Endothelial cell of umbilical vein (primary cell): ENCODE measurements at regions not wholly inside any gene's neighbourhood (a gene's known extent, or its start where the extent isn't known, plus 50 kb on each side); places are given as distances from the start of the nearest gene placed in this dataset.

Experiments used
- BruUV-seq: library from RNA; stranded (reverse); fragments of 400-500 nt; replicated peaks from 2 replicates; lab custom pipeline; 2021; lab: Mats Ljungman, UMichigan
- CTCF ChIA-PET: fragments of 300-600, 350-600 bp; sonication (Branson Sonifier 250); formaldehyde crosslinking; loops from one replicate; lab custom pipeline; 2021; ENCODE audit warnings: antibody characterized with exemption, inconsistent platforms; lab: Charles Lee
- POLR2A ChIA-PET: fragments of 300-600, 350-600 bp; sonication (Branson Sonifier 250); formaldehyde crosslinking; loops from one replicate; lab custom pipeline; 2021; ENCODE audit warnings: antibody characterized with exemption, inconsistent platforms; lab: Charles Lee
- DNase-seq: peaks from one replicate; pipeline ENCODE4 v3.0.0-alpha.2; 2011; ENCODE audit warnings: low read depth, low spot score
- FAIRE-seq: peaks from 2 replicates; lab custom pipeline; 2011; peaks lifted over from hg19 to GRCh38; lab: Jason Lieb, UNC
- H2AFZ ChIP-seq: 2 replicates; pipeline ENCODE4 v1.6.0; 2012; ENCODE audit warnings: low read depth, low read length, control low read depth, inconsistent platforms
- H3K27ac ChIP-seq: 2 replicates; pipeline ENCODE4 v1.5.1; 2011; ENCODE audit warnings: low read depth, mild to moderate bottlenecking, control low read depth, low read length, moderate library complexity; ENCODE audit not compliant: insufficient read depth
- H3K27me3 ChIP-seq, 2 experiments: 2 replicates each; pipeline versions ENCODE4 v1.6.0 to v1.6.1; 2011; ENCODE audit warnings: low read length in 2 of 2, mixed read lengths in 1 of 2; ENCODE audit not compliant: control insufficient read depth in 2 of 2, insufficient read depth in 2 of 2
- H3K36me3 ChIP-seq, 2 experiments: 2 replicates in 1 of 2; 3 replicates in 1 of 2; pipeline ENCODE4 v1.5.1; 2011; ENCODE audit warnings: low read length in 2 of 2, mild to moderate bottlenecking in 1 of 2, moderate library complexity in 1 of 2; ENCODE audit not compliant: control insufficient read depth in 2 of 2, insufficient read depth in 2 of 2; ENCODE audit errors: extremely low read depth in 1 of 2
- H3K4me1 ChIP-seq: 3 replicates; pipeline ENCODE4 v1.5.1; 2011; ENCODE audit warnings: mild to moderate bottlenecking, low read length; ENCODE audit not compliant: control insufficient read depth, insufficient read depth; ENCODE audit errors: extremely low read depth
- H3K4me2 ChIP-seq: 2 replicates; pipeline ENCODE4 v1.6.1; 2011; ENCODE audit warnings: low read length, control low read depth, mixed read lengths; ENCODE audit not compliant: insufficient read depth
- H3K4me3 ChIP-seq, 3 experiments: fragments of 200-600 bp in 1 of 3; sonication (generic), shearing (Covaris generic) in 1 of 3; replicated peaks in 1 of 3; 2 replicates each; pipeline ENCODE4 v1.5.1; 2011 to 2016; ENCODE audit warnings: control low read depth in 3 of 3, low read length in 3 of 3, mild to moderate bottlenecking in 2 of 3, inconsistent platforms in 1 of 3, low read depth in 1 of 3, moderate library complexity in 1 of 3; ENCODE audit not compliant: insufficient read depth in 1 of 3
- H3K79me2 ChIP-seq: 2 replicates; pipeline ENCODE4 v1.6.0; 2012; ENCODE audit warnings: low read length, inconsistent platforms; ENCODE audit not compliant: control insufficient read depth, insufficient read depth
- H3K9ac ChIP-seq: replicated peaks from 2 replicates; pipeline ENCODE3; 2011; ENCODE audit warnings: low read length, control low read depth; ENCODE audit not compliant: insufficient read depth; ENCODE audit errors: extremely low read depth
- H3K9me1 ChIP-seq: replicated peaks from 3 replicates; pipeline ENCODE4 v1.6.0; 2011; ENCODE audit warnings: mild to moderate bottlenecking, low read length; ENCODE audit not compliant: control insufficient read depth, insufficient read depth; ENCODE audit errors: extremely low read depth
- H3K9me3 ChIP-seq: replicated peaks from 2 replicates; pipeline ENCODE4 v1.5.1; 2012; ENCODE audit warnings: low read length, inconsistent platforms; ENCODE audit not compliant: control insufficient read depth, insufficient read depth
- H4K20me1 ChIP-seq: replicated peaks from 2 replicates; pipeline ENCODE3; 2011; ENCODE audit warnings: mild to moderate bottlenecking, low read length; ENCODE audit not compliant: control insufficient read depth, insufficient read depth; ENCODE audit errors: extremely low read depth
- EZH2 ChIP-seq: IDR thresholded peaks from 2 replicates; pipeline ENCODE4 v1.6.1; 2012; ENCODE audit warnings: borderline replicate concordance, low read depth, mild to moderate bottlenecking, moderate library complexity, low read length, inconsistent platforms; ENCODE audit not compliant: severe bottlenecking
- FOS ChIP-seq: IDR thresholded peaks from 2 replicates; pipeline ENCODE4 v1.6.1; 2011; ENCODE audit warnings: mild to moderate bottlenecking, low read length, moderate library complexity, borderline replicate concordance; ENCODE audit not compliant: insufficient read depth
- GATA2 ChIP-seq: IDR thresholded peaks from 2 replicates; pipeline ENCODE4 v1.7.0; 2011; ENCODE audit warnings: low read depth, mild to moderate bottlenecking, moderate library complexity, mixed read lengths, low read length; ENCODE audit not compliant: insufficient read length, insufficient read depth
- JUN ChIP-seq: IDR thresholded peaks from 2 replicates; pipeline ENCODE4 v1.6.1; 2011; ENCODE audit warnings: borderline replicate concordance, low read depth; ENCODE audit not compliant: insufficient read length, insufficient read depth
- MAX ChIP-seq: IDR thresholded peaks from 2 replicates; pipeline ENCODE4 v1.6.1; 2011; ENCODE audit not compliant: insufficient read depth, insufficient read length
- MYC ChIP-seq: IDR thresholded peaks from one replicate; pipeline ENCODE4 v1.6.1; 2011; ENCODE audit warnings: mild to moderate bottlenecking, low read depth, low read length
- POLR2A ChIP-seq: IDR thresholded peaks from 2 replicates; pipeline ENCODE4 v1.6.1; 2012; ENCODE audit warnings: low read depth, mild to moderate bottlenecking, control low read depth, low read length
- POLR2AphosphoS5 ChIP-seq: IDR thresholded peaks from 2 replicates; pipeline ENCODE4 v1.6.1; 2012; ENCODE audit warnings: low read depth, mild to moderate bottlenecking, control low read depth, low read length, moderate library complexity; ENCODE audit not compliant: insufficient read depth
- dilution Hi-C: fragments of 300-500 bp; cut with MboI; formaldehyde crosslinking; loops from one replicate; pipeline ENCODE4 v1.15.0; 2019; ENCODE audit warnings: low sequenced_read_pairs; ENCODE audit not compliant: extremely low pct_ligation_motif_present
- intact Hi-C: fragments of 100-400 bp; cut with micrococcal nuclease; formaldehyde crosslinking; loops from one replicate; pipeline ENCODE4 v1.10.0; 2022
- TF ChIP-seq, protein P1 (sequence below), 2 donors: IDR thresholded peaks; 1 replicate in 1 of 2; 2 replicates in 1 of 2; pipeline ENCODE4 v1.5.1; 2011; ENCODE audit warnings: low read length in 2 of 2, mild to moderate bottlenecking in 2 of 2, moderate library complexity in 2 of 2, control low read depth in 1 of 2, inconsistent platforms in 1 of 2, low read depth in 1 of 2; ENCODE audit not compliant: insufficient read depth in 1 of 2; ENCODE audit errors: extremely low read depth in 1 of 2

- Histone ChIP-seq H3K9ac (no peak overlapping the region), H3K36me3 (no peaks in the 10 kb centered on the region), H3K9me3 (no peaks in the 10 kb centered on the region), H4K20me1 (no peaks in the 10 kb centered on the region), H3K27me3 (no peaks in the 10 kb centered on the region), H3K79me2 (no peaks in the 10 kb centered on the region), H2AFZ (no peak overlapping the region), H3K27ac (no peak overlapping the region), H3K4me1 (no peaks in the 10 kb centered on the region), H3K9me1 (no peaks in the 10 kb centered on the region), H3K4me2 (no peak overlapping the region), H3K4me3 (no peak overlapping the region)
- no peak for TF ChIP-seq JUN
- no peak for TF ChIP-seq POLR2A
- no peak for TF ChIP-seq FOS
- no peak for TF ChIP-seq MAX
- no peak for TF ChIP-seq MYC
- TF ChIP-seq, protein P1, sequence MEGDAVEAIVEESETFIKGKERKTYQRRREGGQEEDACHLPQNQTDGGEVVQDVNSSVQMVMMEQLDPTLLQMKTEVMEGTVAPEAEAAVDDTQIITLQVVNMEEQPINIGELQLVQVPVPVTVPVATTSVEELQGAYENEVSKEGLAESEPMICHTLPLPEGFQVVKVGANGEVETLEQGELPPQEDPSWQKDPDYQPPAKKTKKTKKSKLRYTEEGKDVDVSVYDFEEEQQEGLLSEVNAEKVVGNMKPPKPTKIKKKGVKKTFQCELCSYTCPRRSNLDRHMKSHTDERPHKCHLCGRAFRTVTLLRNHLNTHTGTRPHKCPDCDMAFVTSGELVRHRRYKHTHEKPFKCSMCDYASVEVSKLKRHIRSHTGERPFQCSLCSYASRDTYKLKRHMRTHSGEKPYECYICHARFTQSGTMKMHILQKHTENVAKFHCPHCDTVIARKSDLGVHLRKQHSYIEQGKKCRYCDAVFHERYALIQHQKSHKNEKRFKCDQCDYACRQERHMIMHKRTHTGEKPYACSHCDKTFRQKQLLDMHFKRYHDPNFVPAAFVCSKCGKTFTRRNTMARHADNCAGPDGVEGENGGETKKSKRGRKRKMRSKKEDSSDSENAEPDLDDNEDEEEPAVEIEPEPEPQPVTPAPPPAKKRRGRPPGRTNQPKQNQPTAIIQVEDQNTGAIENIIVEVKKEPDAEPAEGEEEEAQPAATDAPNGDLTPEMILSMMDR (IDR thresholded peaks at IDR 0.05; ENCODE audit: extremely low read depth in 1 of 2, insufficient read depth in 1 of 2, low read depth in 1 of 2, low read length in 2 of 2), result no peak
- TF ChIP-seq GATA2, result no peak
- no peak for TF ChIP-seq EZH2
- no peak for TF ChIP-seq POLR2AphosphoS5
- CTCF ChIA-PET, result interaction anchor here (0.8 kb wide), 1 partner anchor 17 kb away, joined by 3 read pairs; no protein-coding TSS in a partner anchor
- intact Hi-C loops, result no loop called here
- FAIRE-seq (no peak), DNase-seq (no peak)
- POLR2A ChIA-PET, result no interaction called here
- BruUV-seq, result no TSS peak
- dilution Hi-C loops, result no loop called here
These were observed 56.5 kb upstream of the COL3A1 start for GRCh38 chr2:188917632-188918031.
